ENCODE measurements at regions not wholly inside any gene's neighbourhood (a gene's known extent, or its start where the extent isn't known, plus 50 kb on each side); places are given as distances from the start of the nearest gene placed in this dataset.

DNA sequence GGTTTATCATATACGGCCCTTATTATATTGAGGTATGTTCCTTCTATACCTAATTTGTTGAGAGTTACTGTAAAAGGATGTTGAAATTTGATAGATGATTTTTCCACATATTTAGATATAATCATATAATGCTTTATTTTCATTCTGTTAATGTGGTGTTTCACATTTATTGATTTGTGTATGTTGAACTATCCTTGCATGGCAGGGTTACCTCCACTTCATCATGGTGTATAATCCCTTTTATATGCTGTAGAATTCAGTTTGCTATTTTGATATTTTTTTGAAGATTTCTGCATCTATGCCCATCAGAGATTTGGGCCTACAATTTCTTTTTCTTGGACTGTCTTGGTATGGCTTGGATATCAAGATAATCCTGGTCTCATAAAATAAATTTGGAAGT, 355.5 kb downstream of the EDEM1 start:
- TF ChIP-seq, protein P1, sequence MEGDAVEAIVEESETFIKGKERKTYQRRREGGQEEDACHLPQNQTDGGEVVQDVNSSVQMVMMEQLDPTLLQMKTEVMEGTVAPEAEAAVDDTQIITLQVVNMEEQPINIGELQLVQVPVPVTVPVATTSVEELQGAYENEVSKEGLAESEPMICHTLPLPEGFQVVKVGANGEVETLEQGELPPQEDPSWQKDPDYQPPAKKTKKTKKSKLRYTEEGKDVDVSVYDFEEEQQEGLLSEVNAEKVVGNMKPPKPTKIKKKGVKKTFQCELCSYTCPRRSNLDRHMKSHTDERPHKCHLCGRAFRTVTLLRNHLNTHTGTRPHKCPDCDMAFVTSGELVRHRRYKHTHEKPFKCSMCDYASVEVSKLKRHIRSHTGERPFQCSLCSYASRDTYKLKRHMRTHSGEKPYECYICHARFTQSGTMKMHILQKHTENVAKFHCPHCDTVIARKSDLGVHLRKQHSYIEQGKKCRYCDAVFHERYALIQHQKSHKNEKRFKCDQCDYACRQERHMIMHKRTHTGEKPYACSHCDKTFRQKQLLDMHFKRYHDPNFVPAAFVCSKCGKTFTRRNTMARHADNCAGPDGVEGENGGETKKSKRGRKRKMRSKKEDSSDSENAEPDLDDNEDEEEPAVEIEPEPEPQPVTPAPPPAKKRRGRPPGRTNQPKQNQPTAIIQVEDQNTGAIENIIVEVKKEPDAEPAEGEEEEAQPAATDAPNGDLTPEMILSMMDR (IDR thresholded peaks at IDR 0.05), result no peak
- TF ChIP-seq POLR2A (IDR thresholded peaks at IDR 0.05), result no peak
